Fibroblast of the conjunctiva (primary cell): ENCODE measurements at regions not wholly inside any gene's neighbourhood (a gene's known extent, or its start where the extent isn't known, plus 50 kb on each side); places are given as distances from the start of the nearest gene placed in this dataset.
A peak's percentile ranks its signal among the peaks of the same experiment; 100 is the strongest.

Experiments
- DNase-seq: peaks from one replicate; pipeline ENCODE4 v3.0.0-alpha.2; 2010; ENCODE audit warnings: low read depth

- no peak for DNase-seq
Measured at GRCh38 chr4:145346081-145346480, 135.6 kb upstream of the SMAD1 start.

DNA sequence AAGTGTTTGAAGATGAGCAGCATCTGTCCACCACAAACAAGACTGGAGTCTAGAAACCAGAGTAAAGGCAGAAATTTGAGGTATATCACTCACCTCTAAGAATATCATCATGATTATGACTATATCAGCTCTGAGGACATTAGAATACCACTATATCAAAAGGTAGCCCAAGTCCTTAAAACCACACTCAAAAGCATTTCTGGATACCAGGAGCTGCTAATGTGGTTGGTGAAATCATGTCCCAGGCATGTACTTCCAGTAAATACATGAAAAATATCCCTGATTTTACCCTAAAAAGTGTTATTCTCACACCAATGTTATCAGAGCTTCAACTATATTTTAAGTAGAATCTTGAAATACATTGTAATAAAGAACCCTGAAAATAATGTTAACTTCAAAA, 136.3 kb upstream of the SMAD1 start:
- no peak for DNase-seq

- no peak for DNase-seq
Measured at GRCh38 chr4:145341381-145341780, 140.3 kb upstream of the SMAD1 start.

GRCh38 chr4:145340071-145340675, 141.5 kb upstream of the SMAD1 start:
- no peak for DNase-seq

GRCh38 chr4:145339075-145339725, 142.5 kb upstream of the SMAD1 start:
- DNase-seq = no peak

- no peak for DNase-seq
Measured at GRCh38 chr4:145338568-145338967, 143.1 kb upstream of the SMAD1 start.

DNA sequence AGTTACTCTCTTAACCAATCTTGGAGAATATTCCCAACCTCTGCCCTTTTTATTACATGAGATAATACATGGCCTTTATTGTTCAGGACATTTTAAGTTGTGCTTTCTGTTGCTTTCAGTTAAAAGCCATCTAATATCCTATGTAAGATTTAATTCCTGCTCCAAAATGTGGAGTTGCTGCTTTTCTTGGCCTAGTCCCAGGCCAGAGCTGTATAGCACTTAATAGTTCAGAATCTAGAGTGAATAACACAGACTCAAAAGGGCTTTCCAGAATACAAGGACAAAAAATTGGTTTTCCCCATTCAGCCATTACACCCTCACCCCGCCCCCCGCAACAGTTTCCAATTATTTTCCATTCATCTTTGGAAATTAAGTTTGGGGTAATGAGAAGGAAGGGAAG, 144.3 kb upstream of the SMAD1 start:
- no peak for DNase-seq

- DNase-seq = no peak
Measured at GRCh38 chr4:145333786-145334185, 147.9 kb upstream of the SMAD1 start.

GRCh38 chr4:145326491-145326890, 146.1 kb upstream of the OTUD4 start:
- no peak for DNase-seq

DNA sequence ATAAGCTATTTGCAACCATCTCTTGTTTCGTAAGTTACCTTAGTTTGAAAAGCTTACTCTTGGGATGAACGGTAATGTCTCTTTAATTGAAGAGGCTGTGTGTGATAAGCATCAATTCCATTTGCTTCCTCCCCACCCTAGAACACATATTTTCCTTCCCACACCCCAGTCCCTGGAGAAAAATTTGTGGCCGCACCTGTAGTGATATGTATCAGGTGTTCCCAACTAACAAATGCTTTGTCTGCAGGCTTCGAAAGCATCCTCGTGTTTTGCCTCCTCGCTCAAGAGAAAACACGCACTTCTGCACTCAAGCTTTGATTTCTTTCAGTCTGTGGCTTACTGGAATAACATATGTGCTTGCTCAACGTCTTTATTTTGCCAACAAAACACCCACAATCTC, 143.8 kb upstream of the OTUD4 start:
- no peak for DNase-seq

- DNase-seq = no peak
Measured at GRCh38 chr4:145320294-145320693, 139.9 kb upstream of the OTUD4 start.

DNA sequence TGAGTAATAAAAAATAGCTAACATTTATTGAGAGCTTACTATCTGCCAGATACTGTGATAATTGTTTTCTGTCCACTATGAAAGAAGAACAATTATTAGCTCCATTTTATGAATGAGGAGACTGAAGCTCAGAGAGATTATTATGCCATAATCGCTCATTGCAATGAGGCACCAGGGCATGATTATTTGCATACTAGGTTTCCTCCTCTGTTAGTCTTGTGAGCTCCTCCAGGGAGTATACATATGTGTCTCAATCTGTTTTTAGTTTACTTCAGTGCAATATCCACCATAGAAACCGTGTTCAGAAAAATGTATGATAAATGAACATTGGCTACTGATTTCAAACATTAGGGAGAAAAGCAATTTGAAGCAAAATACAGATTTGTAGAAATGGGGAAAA, 139.4 kb upstream of the OTUD4 start:
- DNase-seq = no peak

- DNase-seq = no peak
Measured at GRCh38 chr4:145316897-145317574, 136.6 kb upstream of the OTUD4 start.

DNA sequence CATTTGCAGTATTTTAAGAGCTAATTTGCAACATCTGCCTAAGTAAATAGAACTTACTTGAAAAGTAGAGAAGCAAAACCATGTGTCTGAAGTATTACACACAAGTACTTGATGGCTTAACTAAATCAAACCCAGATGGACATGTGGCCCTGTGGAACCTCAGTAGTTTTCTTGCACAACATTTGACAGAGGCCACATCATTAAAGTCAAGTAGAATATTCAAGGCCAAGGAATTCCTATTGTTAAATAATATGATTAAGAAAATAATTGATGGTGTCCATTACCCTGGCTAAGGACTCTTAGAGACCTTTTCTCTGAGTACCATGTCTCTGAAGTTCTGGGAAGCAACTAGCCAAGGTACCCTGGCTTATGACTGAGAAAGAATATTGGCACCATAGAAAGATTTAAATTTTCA, 135.4 kb upstream of the OTUD4 start:
- DNase-seq = peak; percentile 88

DNA sequence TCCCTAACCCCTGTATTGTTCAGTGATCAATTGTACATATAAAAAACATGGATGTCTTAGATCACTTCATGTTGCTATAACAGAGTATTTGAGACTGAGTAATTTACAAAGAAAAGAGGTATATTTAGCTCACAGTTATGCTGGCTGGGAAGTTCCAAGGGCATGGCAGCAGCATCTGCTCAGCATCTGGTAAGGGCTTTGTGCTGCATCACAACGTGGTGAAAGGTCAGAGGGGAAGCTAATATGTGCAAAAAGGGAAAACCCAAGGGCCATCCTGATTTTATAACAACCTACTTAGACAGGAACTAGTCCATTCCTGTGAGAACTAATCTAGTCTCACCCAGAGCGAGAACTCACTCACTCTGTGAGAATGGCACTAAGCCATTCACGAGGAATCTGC, 128.2 kb upstream of the OTUD4 start:
- no peak for DNase-seq

GRCh38 chr4:145307763-145308430, 127.5 kb upstream of the OTUD4 start:
- DNase-seq = no peak

- no peak for DNase-seq
Measured at GRCh38 chr4:145307120-145307519, 126.7 kb upstream of the OTUD4 start.

DNA sequence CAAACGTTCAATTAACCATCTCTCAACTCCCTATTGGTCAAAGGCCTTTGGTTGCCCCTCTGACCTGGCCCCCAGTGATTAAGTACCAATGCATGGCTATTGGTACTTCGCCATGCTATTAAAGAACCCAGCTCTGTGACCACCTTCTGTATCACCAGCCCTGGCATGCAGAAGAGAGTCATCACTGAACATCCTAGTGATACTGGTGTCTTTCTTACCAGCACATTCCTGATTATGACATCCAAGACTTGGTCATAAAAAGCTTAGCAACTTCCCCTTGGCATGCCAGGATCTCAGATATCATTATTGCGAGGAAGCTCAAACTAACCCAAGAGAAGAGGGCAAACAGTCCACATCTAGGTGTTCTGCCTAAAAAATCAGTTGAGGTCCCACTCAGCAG, 122.3 kb upstream of the OTUD4 start:
- DNase-seq = no peak

DNA sequence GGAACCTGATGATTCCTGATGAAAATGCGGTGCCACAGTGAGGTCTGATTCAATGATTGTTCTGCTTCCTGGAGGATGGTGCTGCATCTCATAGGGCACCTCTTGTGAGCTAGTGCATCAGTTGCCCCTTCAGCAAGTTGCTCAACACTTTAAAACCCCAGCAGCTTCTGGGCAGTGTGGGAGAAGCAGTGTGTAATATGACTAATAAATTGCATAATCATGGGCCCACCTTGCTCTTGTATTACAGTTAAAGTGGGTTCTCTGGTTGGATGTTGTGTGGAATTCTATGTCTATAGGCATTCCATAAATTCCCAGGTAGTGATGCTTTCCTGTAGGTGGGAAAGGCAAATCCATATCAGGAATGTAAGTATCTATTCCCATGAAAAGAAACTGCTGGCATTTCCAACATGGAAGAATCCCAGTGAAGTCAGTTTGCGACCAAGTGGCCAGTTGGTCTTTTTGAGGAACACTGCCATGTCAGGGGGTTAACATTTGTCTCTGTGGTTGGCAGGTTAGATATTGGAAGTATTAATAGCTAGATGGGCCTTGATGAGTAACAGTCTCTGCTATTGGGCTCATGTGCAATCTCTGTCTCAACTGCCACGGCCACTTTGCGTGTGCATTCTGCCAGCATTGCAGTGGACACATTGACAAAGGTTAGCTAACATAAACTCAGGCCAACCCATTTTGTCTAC, 121.1 kb upstream of the OTUD4 start:
- DNase-seq = no peak

DNA sequence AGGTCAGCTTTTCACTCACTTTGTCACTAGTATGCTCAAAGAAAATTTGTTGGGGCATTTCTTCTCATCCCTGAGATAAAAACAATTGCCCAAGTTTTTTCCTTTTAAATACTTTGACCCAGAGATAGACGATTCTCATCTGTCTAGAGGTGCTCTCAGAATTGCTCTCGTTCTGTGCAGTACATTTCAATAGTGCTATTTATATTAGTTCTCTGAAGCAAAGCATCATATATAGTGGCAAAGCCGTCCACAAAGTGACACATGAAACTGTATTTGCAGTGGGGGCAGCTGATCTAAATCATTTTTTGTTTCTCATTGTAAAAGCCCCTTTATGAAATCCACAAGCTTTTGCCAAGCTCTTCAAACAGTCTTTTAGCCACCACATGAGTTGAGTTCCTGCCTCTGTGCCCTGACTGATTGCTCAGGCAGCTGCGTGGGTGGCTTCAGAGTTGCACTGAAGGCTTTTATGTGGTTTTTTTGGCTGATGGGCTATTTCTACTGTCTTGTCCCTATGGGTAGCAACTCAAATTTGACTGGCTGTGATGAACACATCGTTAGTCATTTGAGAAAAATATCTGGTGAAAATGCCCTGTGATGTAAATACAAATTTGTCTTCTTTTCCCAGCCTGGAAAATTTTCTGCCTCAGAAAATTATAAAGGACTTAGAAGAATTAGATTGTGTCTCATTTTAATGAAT, 119.1 kb upstream of the OTUD4 start:
- DNase-seq = no peak

GRCh38 chr4:145298885-145299284, 118.5 kb upstream of the OTUD4 start:
- DNase-seq = no peak

DNA sequence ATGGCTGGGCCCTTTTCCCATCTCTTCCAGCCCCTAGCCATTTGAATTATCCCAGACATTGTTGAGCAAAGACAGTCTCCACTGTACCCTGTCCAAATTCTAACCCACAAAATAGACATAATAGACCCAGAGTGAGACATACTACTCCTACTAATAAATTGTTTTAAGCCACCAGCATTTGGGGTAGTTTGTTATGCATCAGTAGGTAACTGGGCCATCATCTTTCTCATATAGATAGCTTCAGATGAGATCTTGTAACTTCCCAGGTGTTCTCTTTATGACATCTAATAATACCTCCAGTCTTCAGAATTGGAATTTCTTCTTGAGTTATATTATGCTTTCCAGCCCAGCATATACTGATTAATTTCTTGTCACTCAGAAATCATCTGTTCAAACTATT, 117.2 kb upstream of the OTUD4 start:
- no peak for DNase-seq
